ENCODE measurements at regions not wholly inside any gene's neighbourhood (a gene's known extent, or its start where the extent isn't known, plus 50 kb on each side); places are given as distances from the start of the nearest gene placed in this dataset.

GRCh38 chr14:49994951-49995561 lies 102.2 kb downstream of the ARF6 start:
- TF ChIP-seq POLR2AphosphoS5 (IDR thresholded peaks at IDR 0.05; ENCODE audit: borderline replicate concordance, low read depth, low read length) (no peak), EZH2 (IDR thresholded peaks at IDR 0.05) (no peak), FOXP2 (optimal IDR thresholded peaks at IDR 0.05; ENCODE audit: control extremely low read depth, extremely low read length, insufficient read depth) (no peak)

Measured in SK-N-MC (cell line).